D721Med (cell line): ENCODE measurements at regions not wholly inside any gene's neighbourhood (a gene's known extent, or its start where the extent isn't known, plus 50 kb on each side); places are given as distances from the start of the nearest gene placed in this dataset.

Source experiments
- DNase-seq: peaks from one replicate; pipeline ENCODE4 v3.0.0; 2011; ENCODE audit warnings: low spot score; ENCODE audit not compliant: insufficient read length
- FAIRE-seq: peaks from 2 replicates; lab custom pipeline; 2011; peaks lifted over from hg19 to GRCh38; lab: Jason Lieb, UNC
- TF ChIP-seq, protein P1 (sequence below): IDR thresholded peaks from 2 replicates; pipeline ENCODE4 v1.5.1; 2012; ENCODE audit warnings: mild to moderate bottlenecking, control low read depth; ENCODE audit not compliant: insufficient read depth; ENCODE audit errors: missing control alignments

DNA sequence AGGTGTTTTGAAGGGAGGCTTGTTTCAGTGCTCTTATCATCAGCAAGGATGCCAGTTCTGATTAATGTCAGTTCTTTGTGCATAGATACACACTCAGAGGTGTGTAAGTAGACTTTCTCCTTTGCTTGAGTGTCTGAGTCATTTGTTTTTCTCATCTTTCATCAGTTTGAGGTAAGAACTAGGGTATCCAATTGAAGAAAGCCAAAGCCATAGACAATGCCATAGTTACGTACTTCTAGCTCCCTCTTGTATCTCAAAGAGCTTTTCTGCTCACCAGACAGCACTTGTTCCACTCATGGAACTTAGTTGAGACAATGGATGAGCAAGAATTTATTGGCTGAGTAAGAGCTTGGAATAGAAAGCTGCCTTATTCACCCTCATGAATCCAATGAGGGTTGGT, 520.1 kb downstream of the PIK3C3 start:
- DNase-seq, result no peak
- TF ChIP-seq, protein P1, sequence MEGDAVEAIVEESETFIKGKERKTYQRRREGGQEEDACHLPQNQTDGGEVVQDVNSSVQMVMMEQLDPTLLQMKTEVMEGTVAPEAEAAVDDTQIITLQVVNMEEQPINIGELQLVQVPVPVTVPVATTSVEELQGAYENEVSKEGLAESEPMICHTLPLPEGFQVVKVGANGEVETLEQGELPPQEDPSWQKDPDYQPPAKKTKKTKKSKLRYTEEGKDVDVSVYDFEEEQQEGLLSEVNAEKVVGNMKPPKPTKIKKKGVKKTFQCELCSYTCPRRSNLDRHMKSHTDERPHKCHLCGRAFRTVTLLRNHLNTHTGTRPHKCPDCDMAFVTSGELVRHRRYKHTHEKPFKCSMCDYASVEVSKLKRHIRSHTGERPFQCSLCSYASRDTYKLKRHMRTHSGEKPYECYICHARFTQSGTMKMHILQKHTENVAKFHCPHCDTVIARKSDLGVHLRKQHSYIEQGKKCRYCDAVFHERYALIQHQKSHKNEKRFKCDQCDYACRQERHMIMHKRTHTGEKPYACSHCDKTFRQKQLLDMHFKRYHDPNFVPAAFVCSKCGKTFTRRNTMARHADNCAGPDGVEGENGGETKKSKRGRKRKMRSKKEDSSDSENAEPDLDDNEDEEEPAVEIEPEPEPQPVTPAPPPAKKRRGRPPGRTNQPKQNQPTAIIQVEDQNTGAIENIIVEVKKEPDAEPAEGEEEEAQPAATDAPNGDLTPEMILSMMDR, result no peak
- peak; percentile 77 for FAIRE-seq

GRCh38 chr18:42477267-42477666, 522.2 kb downstream of the PIK3C3 start:
- TF ChIP-seq, protein P1, result no peak

DNA sequence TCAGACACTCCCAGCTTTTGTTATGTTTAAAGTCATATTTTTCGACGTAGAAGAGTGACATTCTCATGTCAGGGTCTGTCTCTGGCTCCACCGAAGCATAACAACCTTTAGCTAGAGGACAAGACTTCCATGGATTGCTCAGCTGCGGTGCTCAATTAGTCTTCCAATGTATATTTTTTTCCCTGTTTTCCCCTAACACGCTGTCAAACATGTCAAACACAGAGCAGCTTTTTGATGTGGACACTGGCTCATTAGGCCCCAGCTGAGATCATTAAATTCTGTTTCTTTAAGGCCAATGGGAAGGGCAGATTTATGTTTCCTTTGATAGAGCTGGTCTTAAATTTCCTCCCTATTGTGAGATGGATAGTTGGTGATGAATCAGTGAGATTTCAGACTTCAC, 525.4 kb downstream of the PIK3C3 start:
- DNase-seq (no peak), FAIRE-seq (no peak)
- TF ChIP-seq, protein P1, result no peak

More at GRCh38 chr18:42477267-42477666, 522.2 kb downstream of the PIK3C3 start:
- DNase-seq (no peak), FAIRE-seq (no peak)

GRCh38 chr18:42484648-42485047, 529.6 kb downstream of the PIK3C3 start:
- TF ChIP-seq, protein P1, result no peak
- DNase-seq, result no peak
- FAIRE-seq, result no peak

- FAIRE-seq (no peak), DNase-seq (no peak)
- TF ChIP-seq, protein P1, result no peak
Measured at GRCh38 chr18:42486271-42486670, 531.2 kb downstream of the PIK3C3 start.

- TF ChIP-seq, protein P1, result no peak
- no peak for DNase-seq
- FAIRE-seq, result no peak
Measured at GRCh38 chr18:42508683-42509296, 553.8 kb downstream of the PIK3C3 start.

- FAIRE-seq (peak; percentile 25), DNase-seq (no peak)
- TF ChIP-seq, protein P1, result no peak
Measured at GRCh38 chr18:42509750-42510415, 554.8 kb downstream of the PIK3C3 start.
